ENCODE measurements at regions not wholly inside any gene's neighbourhood (a gene's known extent, or its start where the extent isn't known, plus 50 kb on each side); places are given as distances from the start of the nearest gene placed in this dataset.
A peak's percentile ranks its signal among the peaks of the same experiment; 100 is the strongest.

DNA sequence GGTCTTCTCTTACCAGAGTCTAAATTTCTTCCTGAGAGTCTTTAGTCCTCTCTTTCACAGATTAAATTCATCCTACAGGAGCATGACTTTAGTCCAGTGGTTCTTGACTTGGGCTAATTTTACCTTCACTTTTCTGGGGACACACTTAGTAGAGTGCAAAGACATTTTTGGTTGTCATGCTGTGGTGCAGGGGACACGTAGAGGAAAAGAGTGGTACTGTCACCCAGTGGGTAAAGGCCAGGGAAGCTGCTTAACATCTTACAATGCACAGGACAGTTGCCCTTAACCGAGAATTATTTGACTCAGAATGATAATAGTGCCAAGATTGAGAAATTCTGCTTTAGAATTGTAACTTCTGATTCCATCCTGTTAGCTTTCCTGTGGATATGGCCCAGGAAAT, 772.5 kb upstream of the GRM7 start:
- no peak overlapping the region for H3K4me3 Mint-ChIP-seq (ENCODE audit: unreplicated experiment)
- no peak overlapping the region for H3K4me3 ChIP-seq (ENCODE audit: insufficient read depth, low read depth, low read length)
- no peak overlapping the region for H2AFZ ChIP-seq (ENCODE audit: low read depth, low read length)
- TF ChIP-seq, protein P1, sequence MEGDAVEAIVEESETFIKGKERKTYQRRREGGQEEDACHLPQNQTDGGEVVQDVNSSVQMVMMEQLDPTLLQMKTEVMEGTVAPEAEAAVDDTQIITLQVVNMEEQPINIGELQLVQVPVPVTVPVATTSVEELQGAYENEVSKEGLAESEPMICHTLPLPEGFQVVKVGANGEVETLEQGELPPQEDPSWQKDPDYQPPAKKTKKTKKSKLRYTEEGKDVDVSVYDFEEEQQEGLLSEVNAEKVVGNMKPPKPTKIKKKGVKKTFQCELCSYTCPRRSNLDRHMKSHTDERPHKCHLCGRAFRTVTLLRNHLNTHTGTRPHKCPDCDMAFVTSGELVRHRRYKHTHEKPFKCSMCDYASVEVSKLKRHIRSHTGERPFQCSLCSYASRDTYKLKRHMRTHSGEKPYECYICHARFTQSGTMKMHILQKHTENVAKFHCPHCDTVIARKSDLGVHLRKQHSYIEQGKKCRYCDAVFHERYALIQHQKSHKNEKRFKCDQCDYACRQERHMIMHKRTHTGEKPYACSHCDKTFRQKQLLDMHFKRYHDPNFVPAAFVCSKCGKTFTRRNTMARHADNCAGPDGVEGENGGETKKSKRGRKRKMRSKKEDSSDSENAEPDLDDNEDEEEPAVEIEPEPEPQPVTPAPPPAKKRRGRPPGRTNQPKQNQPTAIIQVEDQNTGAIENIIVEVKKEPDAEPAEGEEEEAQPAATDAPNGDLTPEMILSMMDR (IDR thresholded peaks at IDR 0.05; ENCODE audit: insufficient read depth, low read depth, low read length), result no peak
- no peak for TF ChIP-seq EZH2 (IDR thresholded peaks at IDR 0.05; ENCODE audit: insufficient read depth, low read length)
- H3K4me1 Mint-ChIP-seq (ENCODE audit: low read depth, unreplicated experiment), result peaks cover 6% of the 10 kb centered on the region
- H3K36me3 ChIP-seq (ENCODE audit: insufficient read depth, low read length), result no peaks in the 10 kb centered on the region
- no peaks in the 10 kb centered on the region for H3K79me2 ChIP-seq (ENCODE audit: insufficient read depth, low read length)
- H3K27ac Mint-ChIP-seq (ENCODE audit: unreplicated experiment), result no peak overlapping the region
- no peak overlapping the region for H3K9ac ChIP-seq (ENCODE audit: low read length)
- H4K20me1 ChIP-seq (ENCODE audit: insufficient read depth, low read length), result no peaks in the 10 kb centered on the region
- H3K4me2 ChIP-seq (ENCODE audit: low read length), result no peak overlapping the region
- no peaks in the 10 kb centered on the region for H3K27me3 ChIP-seq (ENCODE audit: insufficient read depth, low read length)
- no peaks in the 10 kb centered on the region for H3K9me3 ChIP-seq (ENCODE audit: insufficient read depth, low read depth, low read length)
- FAIRE-seq (no peak), DNase-seq (ENCODE audit: low read depth) (no peak)
- no peak overlapping the region for H3K27ac ChIP-seq (ENCODE audit: low read depth, low read length)
- no peaks in the 10 kb centered on the region for H3K4me1 ChIP-seq (ENCODE audit: insufficient read depth, low read length)
- no peaks in the 10 kb centered on the region for H3K9me3 Mint-ChIP-seq (ENCODE audit: unreplicated experiment)
- H3K27me3 Mint-ChIP-seq (ENCODE audit: low read depth, unreplicated experiment), result no peaks in the 10 kb centered on the region
- no peaks in the 10 kb centered on the region for H3K36me3 Mint-ChIP-seq (ENCODE audit: low read depth, unreplicated experiment)

- no peaks in the 10 kb centered on the region for H3K9me3 ChIP-seq (ENCODE audit: insufficient read depth, low read depth, low read length)
- Mint-ChIP-seq H3K36me3 (ENCODE audit: low read depth, unreplicated experiment) (no peaks in the 10 kb centered on the region), H3K4me3 (ENCODE audit: unreplicated experiment) (no peak overlapping the region), H3K27me3 (ENCODE audit: low read depth, unreplicated experiment) (peaks cover 1% of the 10 kb centered on the region), H3K4me1 (ENCODE audit: low read depth, unreplicated experiment) (peaks cover 6% of the 10 kb centered on the region), H3K27ac (ENCODE audit: unreplicated experiment) (no peak overlapping the region), H3K9me3 (ENCODE audit: unreplicated experiment) (no peaks in the 10 kb centered on the region)
- no peak overlapping the region for H3K27ac ChIP-seq (ENCODE audit: low read depth, low read length)
- no peak overlapping the region for H3K9ac ChIP-seq (ENCODE audit: low read length)
- no peak overlapping the region for H3K4me2 ChIP-seq (ENCODE audit: low read length)
- TF ChIP-seq, protein P1 (IDR thresholded peaks at IDR 0.05; ENCODE audit: insufficient read depth, low read depth, low read length), result no peak
- TF ChIP-seq EZH2 (IDR thresholded peaks at IDR 0.05; ENCODE audit: insufficient read depth, low read length), result no peak
- no peaks in the 10 kb centered on the region for H3K4me1 ChIP-seq (ENCODE audit: insufficient read depth, low read length)
- no peaks in the 10 kb centered on the region for H3K79me2 ChIP-seq (ENCODE audit: insufficient read depth, low read length)
- H2AFZ ChIP-seq (ENCODE audit: low read depth, low read length), result no peak overlapping the region
- no peaks in the 10 kb centered on the region for H4K20me1 ChIP-seq (ENCODE audit: insufficient read depth, low read length)
- no peaks in the 10 kb centered on the region for H3K27me3 ChIP-seq (ENCODE audit: insufficient read depth, low read length)
- no peak overlapping the region for H3K4me3 ChIP-seq (ENCODE audit: insufficient read depth, low read depth, low read length)
- DNase-seq (ENCODE audit: low read depth) (peak; percentile 10), FAIRE-seq (no peak)
- no peaks in the 10 kb centered on the region for H3K36me3 ChIP-seq (ENCODE audit: insufficient read depth, low read length)
Measured at GRCh38 chr3:6089780-6090179, 771.1 kb upstream of the GRM7 start.

GRCh38 chr3:6091262-6091661, 769.7 kb upstream of the GRM7 start:
- Histone ChIP-seq H3K27me3 (ENCODE audit: insufficient read depth, low read length) (no peaks in the 10 kb centered on the region), H3K4me3 (ENCODE audit: insufficient read depth, low read depth, low read length) (no peak overlapping the region), H3K4me1 (ENCODE audit: insufficient read depth, low read length) (no peaks in the 10 kb centered on the region), H3K79me2 (ENCODE audit: insufficient read depth, low read length) (no peaks in the 10 kb centered on the region), H3K4me2 (ENCODE audit: low read length) (no peak overlapping the region), H3K9ac (ENCODE audit: low read length) (no peak overlapping the region), H3K27ac (ENCODE audit: low read depth, low read length) (no peak overlapping the region), H4K20me1 (ENCODE audit: insufficient read depth, low read length) (no peaks in the 10 kb centered on the region), H3K36me3 (ENCODE audit: insufficient read depth, low read length) (no peaks in the 10 kb centered on the region), H2AFZ (ENCODE audit: low read depth, low read length) (no peak overlapping the region), H3K9me3 (ENCODE audit: insufficient read depth, low read depth, low read length) (no peaks in the 10 kb centered on the region)
- no peak for FAIRE-seq
- Mint-ChIP-seq H3K4me1 (ENCODE audit: low read depth, unreplicated experiment) (peaks cover 6% of the 10 kb centered on the region), H3K9me3 (ENCODE audit: unreplicated experiment) (no peaks in the 10 kb centered on the region), H3K36me3 (ENCODE audit: low read depth, unreplicated experiment) (no peaks in the 10 kb centered on the region), H3K27me3 (ENCODE audit: low read depth, unreplicated experiment) (peaks cover 1% of the 10 kb centered on the region), H3K4me3 (ENCODE audit: unreplicated experiment) (no peak overlapping the region), H3K27ac (ENCODE audit: unreplicated experiment) (no peak overlapping the region)
- TF ChIP-seq EZH2 (IDR thresholded peaks at IDR 0.05; ENCODE audit: insufficient read depth, low read length), result no peak
- TF ChIP-seq, protein P1 (IDR thresholded peaks at IDR 0.05; ENCODE audit: insufficient read depth, low read depth, low read length), result no peak
- DNase-seq (ENCODE audit: low read depth), result no peak
